ENCODE measurements at regions not wholly inside any gene's neighbourhood (a gene's known extent, or its start where the extent isn't known, plus 50 kb on each side); places are given as distances from the start of the nearest gene placed in this dataset.
"Not testable (repeated sequence)": the region's sequence is repeated elsewhere in the genome, so short reads cannot be mapped to it uniquely, and the experiment has no call there.

DNA sequence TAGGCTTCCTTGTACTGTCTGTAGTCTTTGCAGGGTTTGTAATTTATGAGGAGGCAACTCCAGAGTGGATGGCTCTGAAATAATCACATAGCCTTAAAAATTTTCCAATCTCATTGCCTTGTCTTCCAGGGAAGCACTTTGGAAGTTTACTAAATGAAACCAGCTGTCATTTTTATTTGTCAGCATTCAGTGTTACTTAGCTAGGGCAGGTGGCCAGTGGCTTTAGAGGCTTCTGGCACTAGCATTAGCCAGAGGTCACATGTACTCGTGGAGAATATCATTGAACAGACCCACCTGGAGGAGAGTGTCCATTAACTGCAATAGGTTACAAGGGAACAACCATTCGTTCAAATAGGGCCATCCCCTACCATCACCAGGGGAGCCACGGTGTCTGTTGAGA, 160.3 kb upstream of the SLC28A3 start:
- H3K9me3 Mint-ChIP-seq: no peaks in the 10 kb centered on the region

DNA sequence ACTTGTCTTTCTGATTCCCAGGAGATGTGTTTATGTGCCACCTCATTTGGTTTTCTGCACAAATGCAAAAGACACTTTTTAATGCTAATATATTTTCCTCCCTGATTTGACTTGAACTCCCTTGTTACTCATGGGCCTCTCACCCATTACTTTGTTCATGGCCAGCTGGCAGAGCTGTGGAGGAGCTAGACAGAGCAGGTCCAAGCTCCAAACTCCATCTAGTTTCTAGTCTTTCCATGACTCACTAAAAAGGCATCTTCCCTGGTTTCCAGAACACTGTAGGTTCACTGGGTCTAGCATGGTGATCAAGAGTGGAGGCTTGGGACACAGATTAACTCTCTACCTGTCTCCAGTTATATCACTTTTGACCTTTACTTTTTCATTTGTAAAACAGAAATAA, 161.0 kb upstream of the SLC28A3 start:
- H3K4me1 Mint-ChIP-seq: no peaks in the 10 kb centered on the region
- ATAC-seq (ENCODE audit: low read depth): no peak

More for the DNA sequence above, 160.3 kb upstream of the SLC28A3 start:
- H3K4me1 Mint-ChIP-seq: no peaks in the 10 kb centered on the region
- no peak overlapping the region for H3K4me3 Mint-ChIP-seq
- H3K27ac Mint-ChIP-seq: no peak overlapping the region
- H3K36me3 Mint-ChIP-seq: no peaks in the 10 kb centered on the region
- DNase-seq: no peak
- no peaks in the 10 kb centered on the region for H3K27me3 Mint-ChIP-seq
- POLR2A ChIA-PET: no interaction called here
- no peak for ATAC-seq (ENCODE audit: low read depth)

DNA sequence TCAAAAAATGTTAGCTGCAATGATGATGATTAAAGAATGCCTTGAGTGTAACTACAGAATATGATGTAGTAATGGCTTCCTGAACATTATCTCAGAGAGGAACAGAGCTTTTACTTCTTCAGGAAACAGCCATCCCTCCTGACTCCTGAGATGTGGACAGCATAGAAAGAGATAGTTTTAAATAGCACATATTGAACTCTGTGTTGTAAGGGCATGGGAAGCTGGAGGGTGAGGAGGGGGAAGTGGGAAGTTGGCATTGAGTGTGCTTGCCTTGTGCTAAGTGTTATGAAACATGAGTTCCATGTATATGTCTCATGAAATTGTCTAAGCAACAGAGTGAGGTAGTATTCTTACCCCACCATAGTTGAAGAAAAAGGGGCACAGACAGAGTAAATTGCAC, 161.5 kb upstream of the SLC28A3 start:
- no peak for ATAC-seq (ENCODE audit: low read depth)
- DNase-seq: no peak
- Mint-ChIP-seq H3K4me1 (no peaks in the 10 kb centered on the region), H3K27me3 (no peaks in the 10 kb centered on the region), H3K9me3 (no peaks in the 10 kb centered on the region), H3K4me3 (no peak overlapping the region), H3K36me3 (no peaks in the 10 kb centered on the region), H3K27ac (no peak overlapping the region)
- POLR2A ChIA-PET: no interaction called here

More for the DNA sequence above, 161.0 kb upstream of the SLC28A3 start:
- no peak overlapping the region for H3K27ac Mint-ChIP-seq
- POLR2A ChIA-PET: no interaction called here
- no peak for DNase-seq
- no peak overlapping the region for H3K4me3 Mint-ChIP-seq
- no peaks in the 10 kb centered on the region for H3K9me3 Mint-ChIP-seq
- H3K27me3 Mint-ChIP-seq: no peaks in the 10 kb centered on the region
- H3K36me3 Mint-ChIP-seq: no peaks in the 10 kb centered on the region

DNA sequence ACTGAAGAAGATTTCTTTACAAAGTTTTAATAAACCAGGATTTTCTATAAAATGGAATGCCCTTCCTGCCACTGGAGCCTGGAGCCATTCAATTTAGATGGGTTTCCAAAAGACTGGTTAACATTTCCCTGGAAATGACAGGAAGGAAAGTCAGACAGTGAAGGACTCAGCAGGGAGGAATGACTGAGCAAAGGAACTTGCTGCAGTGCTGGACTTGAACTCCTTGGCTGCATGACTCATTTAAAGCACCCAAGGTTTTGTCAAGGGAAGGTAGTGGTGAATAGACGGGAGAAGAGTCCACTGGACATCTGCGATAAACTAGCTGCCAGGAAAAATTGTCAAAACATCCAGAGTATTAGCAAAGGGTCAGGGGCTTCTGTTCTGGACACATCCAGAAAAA, 163.8 kb upstream of the SLC28A3 start:
- ATAC-seq (ENCODE audit: low read depth) (no peak), DNase-seq (no peak)
- Mint-ChIP-seq H3K4me1 (no peaks in the 10 kb centered on the region), H3K27ac (no peak overlapping the region), H3K4me3 (no peak overlapping the region), H3K36me3 (no peaks in the 10 kb centered on the region), H3K27me3 (no peaks in the 10 kb centered on the region), H3K9me3 (no peaks in the 10 kb centered on the region)
- POLR2A ChIA-PET: no interaction called here

DNA sequence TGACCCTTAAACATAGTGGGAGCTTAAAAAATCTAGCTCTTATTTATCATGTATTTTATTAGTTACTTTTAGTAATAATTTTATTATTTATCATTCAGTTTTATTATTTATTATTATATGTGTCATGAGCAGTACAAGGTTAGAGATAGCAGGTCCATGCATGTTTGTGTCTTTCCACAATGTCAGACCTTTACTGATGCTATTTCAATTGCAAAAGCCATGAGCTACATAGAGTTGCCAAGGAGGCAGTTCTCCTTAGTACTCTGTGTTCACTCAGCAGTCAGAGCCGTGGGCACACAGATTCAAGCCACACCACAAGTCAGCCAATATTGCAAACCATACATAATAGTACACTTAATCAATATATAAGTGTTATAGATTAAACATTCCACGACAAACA, 157.9 kb upstream of the NTRK2 start:
- Mint-ChIP-seq H3K36me3 (no peaks in the 10 kb centered on the region), H3K27me3 (no peaks in the 10 kb centered on the region), H3K27ac (no peak overlapping the region), H3K4me3 (no peak overlapping the region), H3K4me1 (no peaks in the 10 kb centered on the region), H3K9me3 (peaks cover 2% of the 10 kb centered on the region)
- POLR2A ChIA-PET: no interaction called here
- ATAC-seq (ENCODE audit: low read depth) (no peak), DNase-seq (no peak)

DNA sequence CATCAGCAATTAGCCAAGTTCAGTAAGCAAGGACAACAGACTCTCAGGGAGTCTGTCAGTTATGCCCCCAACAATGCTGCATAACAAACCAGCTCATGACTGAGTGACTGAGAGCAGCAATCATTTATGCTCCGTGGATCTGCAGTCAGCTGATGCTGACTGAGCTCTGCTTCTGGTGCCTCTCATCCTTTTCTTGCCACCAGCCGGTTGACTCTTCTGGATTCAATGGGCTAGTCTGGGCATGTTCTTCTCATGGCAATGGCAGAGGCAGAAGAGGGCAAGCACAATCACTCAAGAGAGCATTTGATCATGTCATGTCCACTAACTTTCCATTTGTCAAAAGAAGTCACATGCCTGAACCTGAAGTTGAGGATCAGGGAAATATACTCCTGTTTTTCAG, 157.0 kb upstream of the NTRK2 start:
- H3K4me1 Mint-ChIP-seq: no peaks in the 10 kb centered on the region

DNA sequence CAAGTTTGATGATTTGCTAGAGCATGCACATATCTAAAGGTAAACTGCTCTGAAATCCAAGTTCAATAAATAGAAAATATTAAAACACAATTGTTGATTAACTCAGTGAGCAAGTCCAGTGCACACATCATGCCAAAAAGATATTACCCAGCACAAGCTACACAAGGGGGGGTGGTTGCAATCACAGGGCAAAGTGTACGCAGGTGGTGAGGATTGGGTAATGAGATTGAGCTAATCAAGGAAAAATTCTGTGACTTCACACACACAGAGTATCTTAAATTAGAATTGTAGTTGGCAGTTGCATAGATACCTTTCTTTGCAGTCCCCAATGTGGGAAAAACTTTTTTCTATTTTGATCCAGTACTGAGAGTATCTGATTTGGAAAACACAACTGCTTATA, 156.1 kb upstream of the NTRK2 start:
- POLR2A ChIA-PET: no interaction called here
- Mint-ChIP-seq H3K4me3 (no peak overlapping the region), H3K27ac (no peak overlapping the region), H3K27me3 (no peaks in the 10 kb centered on the region), H3K9me3 (peaks cover 4% of the 10 kb centered on the region), H3K36me3 (no peaks in the 10 kb centered on the region), H3K4me1 (no peaks in the 10 kb centered on the region)
- DNase-seq: no peak
- ATAC-seq (ENCODE audit: low read depth): no peak

More for the DNA sequence above, 157.0 kb upstream of the NTRK2 start:
- H3K9me3 Mint-ChIP-seq: peaks cover 2% of the 10 kb centered on the region
- no peaks in the 10 kb centered on the region for H3K36me3 Mint-ChIP-seq
- DNase-seq: no peak
- no peaks in the 10 kb centered on the region for H3K27me3 Mint-ChIP-seq
- H3K4me3 Mint-ChIP-seq: no peak overlapping the region
- POLR2A ChIA-PET: no interaction called here
- no peak for ATAC-seq (ENCODE audit: low read depth)
- no peak overlapping the region for H3K27ac Mint-ChIP-seq

DNA sequence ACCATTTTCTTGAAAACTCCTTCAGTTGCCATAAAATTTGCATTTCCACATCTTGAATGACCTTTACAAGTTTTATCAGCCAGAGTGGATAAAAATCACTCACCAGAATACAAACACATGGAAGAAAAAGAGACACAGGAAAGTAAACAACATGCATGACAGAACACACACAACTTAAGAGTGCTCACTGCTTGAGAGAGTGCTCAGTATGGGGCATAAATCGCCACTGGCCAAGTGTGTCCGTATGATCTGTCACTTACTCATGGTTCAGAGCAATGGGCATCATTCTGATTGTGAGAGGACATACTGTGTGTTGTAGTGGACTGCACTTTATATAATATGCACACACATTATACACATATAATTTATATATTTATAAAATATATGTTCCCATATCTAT, 155.6 kb upstream of the NTRK2 start:
- Mint-ChIP-seq H3K4me3 (no peak overlapping the region), H3K36me3 (no peaks in the 10 kb centered on the region), H3K27ac (no peak overlapping the region), H3K9me3 (peaks cover 4% of the 10 kb centered on the region), H3K4me1 (no peaks in the 10 kb centered on the region), H3K27me3 (no peaks in the 10 kb centered on the region)
- DNase-seq (no peak), ATAC-seq (ENCODE audit: low read depth) (no peak)
- POLR2A ChIA-PET: no interaction called here

DNA sequence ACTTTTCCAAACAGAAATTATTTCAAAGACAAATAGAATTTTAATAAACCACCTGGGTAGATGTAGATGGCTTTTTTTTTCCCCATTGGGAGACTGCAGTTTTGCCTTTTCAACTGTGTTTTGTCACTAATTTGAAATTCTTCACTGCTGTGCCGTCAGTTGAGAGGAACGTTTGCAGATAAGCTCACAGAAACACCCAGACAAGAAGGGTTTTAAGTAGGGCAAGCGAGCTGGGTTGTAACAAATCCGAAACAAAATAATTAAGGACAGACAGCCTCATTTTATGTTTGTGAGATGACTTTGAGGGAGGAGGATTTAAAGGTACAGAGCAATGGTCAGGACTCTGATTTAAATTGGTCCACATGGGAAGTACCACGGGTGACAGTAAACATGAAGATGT, 155.1 kb upstream of the NTRK2 start:
- ATAC-seq (ENCODE audit: low read depth) (no peak), DNase-seq (no peak)
- Mint-ChIP-seq H3K36me3 (no peaks in the 10 kb centered on the region), H3K9me3 (peaks cover 6% of the 10 kb centered on the region), H3K27me3 (no peaks in the 10 kb centered on the region), H3K27ac (no peak overlapping the region), H3K4me1 (no peaks in the 10 kb centered on the region), H3K4me3 (no peak overlapping the region)
- POLR2A ChIA-PET: no interaction called here

DNA sequence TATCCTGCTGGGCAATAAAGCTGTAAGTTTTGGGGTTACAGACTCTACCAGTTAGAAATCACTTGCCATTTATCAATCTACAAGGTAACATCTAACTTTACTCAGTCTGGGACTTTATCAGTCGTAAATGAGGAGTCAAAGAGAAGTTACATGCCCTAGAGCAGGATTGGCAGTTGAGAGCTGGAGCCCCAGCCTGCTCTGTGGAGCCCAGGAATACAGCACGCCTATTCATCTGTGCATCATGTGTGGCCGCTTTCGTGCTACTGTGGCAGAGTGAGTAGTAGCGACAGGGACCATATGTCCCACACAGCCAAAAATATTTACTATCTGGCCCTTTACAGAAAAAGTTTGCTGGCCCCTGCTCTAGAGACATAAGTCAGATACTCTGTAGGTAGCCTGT, 152.5 kb upstream of the NTRK2 start:
- DNase-seq (no peak), ATAC-seq (ENCODE audit: low read depth) (no peak)
- Mint-ChIP-seq H3K36me3 (no peaks in the 10 kb centered on the region), H3K4me1 (no peaks in the 10 kb centered on the region), H3K4me3 (no peak overlapping the region), H3K27ac (no peak overlapping the region), H3K27me3 (no peaks in the 10 kb centered on the region), H3K9me3 (peaks cover 6% of the 10 kb centered on the region)
- POLR2A ChIA-PET: no interaction called here

DNA sequence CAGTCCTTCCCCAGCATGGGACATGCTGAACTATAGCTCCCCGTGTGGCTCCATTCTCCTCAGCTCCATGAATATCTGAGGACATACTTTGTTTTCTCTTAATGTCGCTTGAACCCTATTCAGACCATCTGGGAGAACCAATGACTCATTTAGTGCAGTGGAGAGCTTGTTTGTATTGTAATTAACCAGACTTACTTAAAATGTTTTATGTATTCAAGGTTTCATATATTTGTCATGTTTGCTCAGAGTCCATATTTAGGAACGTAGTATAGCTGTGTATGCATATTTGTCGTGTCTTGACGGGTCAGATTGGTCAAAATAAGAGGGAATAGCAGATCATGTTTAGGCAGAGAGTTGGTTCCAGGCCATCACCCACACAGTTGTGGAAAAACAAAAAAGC, 150.1 kb upstream of the NTRK2 start:
- Mint-ChIP-seq H3K9me3 (peaks cover 6% of the 10 kb centered on the region), H3K27ac (no peak overlapping the region), H3K4me1 (no peaks in the 10 kb centered on the region), H3K4me3 (no peak overlapping the region), H3K36me3 (no peaks in the 10 kb centered on the region), H3K27me3 (no peaks in the 10 kb centered on the region)
- ATAC-seq (ENCODE audit: low read depth): no peak
- DNase-seq: no peak
- POLR2A ChIA-PET: no interaction called here

DNA sequence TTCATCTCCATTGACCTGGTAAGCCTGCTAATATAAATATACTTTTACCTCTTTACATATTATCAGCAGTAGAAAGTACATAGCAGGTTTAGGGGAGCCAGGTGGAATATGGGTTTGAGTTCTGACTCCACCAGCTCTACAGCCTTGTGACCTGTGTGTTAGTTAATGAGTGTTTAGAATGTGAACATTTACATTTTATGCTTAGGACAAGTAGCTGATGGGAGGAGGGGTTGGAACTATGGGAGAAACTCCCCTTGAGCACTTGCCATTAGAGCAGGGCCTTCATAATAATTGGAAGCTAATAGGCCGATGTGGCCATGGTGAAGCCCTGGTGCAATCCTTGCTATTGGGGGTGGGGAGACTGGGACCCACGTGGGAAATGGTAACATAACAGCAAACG, 148.3 kb upstream of the NTRK2 start:
- peaks cover 7% of the 10 kb centered on the region for H3K9me3 Mint-ChIP-seq
- no peak overlapping the region for H3K27ac Mint-ChIP-seq
- no peaks in the 10 kb centered on the region for H3K36me3 Mint-ChIP-seq
- POLR2A ChIA-PET: no interaction called here
- H3K4me3 Mint-ChIP-seq: no peak overlapping the region
- H3K4me1 Mint-ChIP-seq: no peaks in the 10 kb centered on the region
- no peaks in the 10 kb centered on the region for H3K27me3 Mint-ChIP-seq
- DNase-seq: no peak
- ATAC-seq (ENCODE audit: low read depth): no peak

DNA sequence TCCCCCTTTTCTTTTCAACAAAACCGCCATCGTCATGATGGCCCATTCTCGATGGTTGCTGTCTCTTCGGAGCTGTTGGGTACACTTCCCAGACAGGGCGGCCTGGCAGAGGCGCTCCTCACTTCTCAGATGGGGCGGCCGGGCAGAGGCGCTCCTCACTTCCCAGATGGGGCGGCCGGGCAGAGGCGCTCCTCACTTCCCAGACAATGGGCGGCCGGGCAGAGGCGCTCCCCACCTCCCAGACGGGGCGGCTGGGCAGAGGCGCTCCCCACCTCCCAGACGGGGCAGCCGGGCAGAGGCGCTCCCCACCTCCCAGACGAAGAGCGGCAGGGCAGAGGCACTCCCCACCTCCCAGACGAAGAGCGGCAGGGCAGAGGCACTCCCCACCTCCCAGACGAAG, 143.3 kb upstream of the NTRK2 start:
- H3K27me3 Mint-ChIP-seq; POLR2A ChIA-PET; ATAC-seq (ENCODE audit: low read depth); H3K4me1 Mint-ChIP-seq; DNase-seq; H3K9me3 Mint-ChIP-seq; H3K36me3 Mint-ChIP-seq; H3K27ac Mint-ChIP-seq; H3K4me3 Mint-ChIP-seq: not testable (repeated sequence)

DNA sequence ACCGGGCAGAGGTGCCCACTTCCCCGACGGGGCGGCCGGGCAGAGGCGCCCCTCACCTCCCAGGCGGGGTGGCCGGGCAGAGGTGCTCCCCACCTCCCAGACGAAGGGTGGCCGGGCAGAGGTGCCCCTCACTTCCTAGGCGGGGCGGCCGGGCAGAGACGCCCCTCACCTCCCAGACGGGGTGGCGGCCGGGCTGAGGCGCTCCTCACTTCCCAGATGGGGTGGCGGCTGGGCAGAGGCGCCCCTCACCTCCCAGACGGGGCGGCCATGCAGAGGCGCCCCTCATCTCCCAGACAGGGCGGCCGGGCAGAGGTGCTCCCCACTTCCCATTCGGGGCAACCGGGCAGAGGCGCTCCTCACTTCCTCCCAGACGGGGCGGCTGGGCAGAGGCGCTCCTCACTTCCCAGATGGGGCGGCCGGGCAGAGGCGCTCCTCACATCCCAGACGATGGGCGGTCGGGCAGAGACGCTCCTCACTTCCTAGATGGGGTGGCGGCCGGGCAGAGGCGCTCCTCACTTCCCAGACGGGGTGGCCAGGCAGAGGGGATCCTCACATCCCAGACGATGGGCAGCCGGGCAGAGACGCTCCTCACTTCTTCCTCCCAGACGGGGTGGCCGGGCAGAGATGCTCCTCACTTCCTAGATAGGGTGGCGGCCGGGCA, 142.3 kb upstream of the NTRK2 start:
- H3K36me3 Mint-ChIP-seq; H3K9me3 Mint-ChIP-seq; H3K27me3 Mint-ChIP-seq; POLR2A ChIA-PET; H3K4me3 Mint-ChIP-seq; ATAC-seq (ENCODE audit: low read depth); H3K4me1 Mint-ChIP-seq; H3K27ac Mint-ChIP-seq; DNase-seq: not testable (repeated sequence)

DNA sequence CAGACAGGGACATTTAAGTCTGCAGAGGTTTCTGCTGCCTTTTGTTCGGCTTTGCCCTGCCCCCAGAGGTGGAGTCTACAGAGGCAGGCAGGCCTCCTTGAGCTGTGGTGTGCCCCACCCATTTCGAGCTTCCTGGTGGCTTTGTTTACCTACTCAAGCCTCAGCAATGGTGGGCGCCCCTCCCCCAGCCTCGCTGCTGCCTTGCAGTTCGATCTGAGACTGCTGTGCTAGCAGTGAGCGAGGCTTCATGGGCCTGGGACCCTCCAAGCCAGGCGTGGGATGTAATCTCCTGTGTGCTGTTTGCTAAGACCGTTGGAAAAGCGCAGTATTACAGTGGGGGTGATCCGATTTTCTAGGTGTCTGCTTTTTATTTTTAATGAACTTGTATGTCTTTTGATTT, 133.6 kb upstream of the NTRK2 start:
- H3K27ac Mint-ChIP-seq, H3K27me3 Mint-ChIP-seq, POLR2A ChIA-PET: not testable (repeated sequence)

More for the DNA sequence above, 133.6 kb upstream of the NTRK2 start:
- H3K4me3 Mint-ChIP-seq; DNase-seq; H3K4me1 Mint-ChIP-seq; H3K36me3 Mint-ChIP-seq; ATAC-seq (ENCODE audit: low read depth); H3K9me3 Mint-ChIP-seq: not testable (repeated sequence)
